ENCODE measurements at regions not wholly inside any gene's neighbourhood (a gene's known extent, or its start where the extent isn't known, plus 50 kb on each side); places are given as distances from the start of the nearest gene placed in this dataset.

DNA sequence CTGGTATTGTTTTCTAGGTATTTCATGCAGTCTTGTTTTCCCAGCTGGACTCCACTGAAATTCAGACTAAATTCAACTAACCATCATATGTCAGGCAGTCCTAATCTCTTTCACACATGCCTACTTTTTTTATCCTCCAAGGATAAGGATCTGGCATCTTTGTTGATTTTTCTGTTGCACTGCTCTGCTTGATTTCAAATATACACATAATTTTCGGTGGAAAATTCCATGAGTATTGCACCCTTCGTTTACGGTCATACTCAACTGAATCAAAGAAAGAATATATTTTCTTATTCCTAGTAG is 64.8 kb upstream of the UNC93A start:
- Histone ChIP-seq H3K9me3 (ENCODE audit: control insufficient read depth, insufficient read depth, low read depth, low read length) (no peaks in the 10 kb centered on the region), H3K27ac (ENCODE audit: extremely low read depth, low read depth, low read length) (no peak overlapping the region), H3K4me1 (ENCODE audit: control insufficient read depth, insufficient read depth, low read length) (no peaks in the 10 kb centered on the region), H3K36me3 (ENCODE audit: control insufficient read depth in 2 of 2, insufficient read depth in 1 of 2, low read length in 2 of 2) (no peaks in the 10 kb centered on the region), H3K4me3 (ENCODE audit: low read depth, low read length) (no peak overlapping the region)
- TF ChIP-seq ZNF670 (tag by site-specific recombination; IDR thresholded peaks at IDR 0.05; ENCODE audit: low read depth) (no peak), ZNF501 (tag by site-specific recombination; IDR thresholded peaks at IDR 0.05) (no peak), ZNF146 (tag by site-specific recombination; IDR thresholded peaks at IDR 0.05) (no peak), ZNF621 (tag by site-specific recombination; IDR thresholded peaks at IDR 0.05) (no peak), ZFP69B (tag by site-specific recombination; IDR thresholded peaks at IDR 0.05) (no peak), ZNF214 (tag by site-specific recombination; IDR thresholded peaks at IDR 0.05; ENCODE audit: borderline replicate concordance) (no peak), ZNF140 (tag by site-specific recombination; IDR thresholded peaks at IDR 0.05) (no peak), GLIS1 (tag by site-specific recombination; IDR thresholded peaks at IDR 0.05) (no peak), ZNF433 (tag by site-specific recombination; IDR thresholded peaks at IDR 0.05; ENCODE audit: low read depth) (no peak), GFI1B (tag by site-specific recombination; IDR thresholded peaks at IDR 0.05) (no peak), ZNF350 (tag by site-specific recombination; IDR thresholded peaks at IDR 0.05) (no peak)
- TF ChIP-seq, protein P1, sequence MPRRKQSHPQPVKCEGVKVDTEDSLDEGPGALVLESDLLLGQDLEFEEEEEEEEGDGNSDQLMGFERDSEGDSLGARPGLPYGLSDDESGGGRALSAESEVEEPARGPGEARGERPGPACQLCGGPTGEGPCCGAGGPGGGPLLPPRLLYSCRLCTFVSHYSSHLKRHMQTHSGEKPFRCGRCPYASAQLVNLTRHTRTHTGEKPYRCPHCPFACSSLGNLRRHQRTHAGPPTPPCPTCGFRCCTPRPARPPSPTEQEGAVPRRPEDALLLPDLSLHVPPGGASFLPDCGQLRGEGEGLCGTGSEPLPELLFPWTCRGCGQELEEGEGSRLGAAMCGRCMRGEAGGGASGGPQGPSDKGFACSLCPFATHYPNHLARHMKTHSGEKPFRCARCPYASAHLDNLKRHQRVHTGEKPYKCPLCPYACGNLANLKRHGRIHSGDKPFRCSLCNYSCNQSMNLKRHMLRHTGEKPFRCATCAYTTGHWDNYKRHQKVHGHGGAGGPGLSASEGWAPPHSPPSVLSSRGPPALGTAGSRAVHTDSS (tag by site-specific recombination; IDR thresholded peaks at IDR 0.05) = no peak
- TF ChIP-seq, protein P2, sequence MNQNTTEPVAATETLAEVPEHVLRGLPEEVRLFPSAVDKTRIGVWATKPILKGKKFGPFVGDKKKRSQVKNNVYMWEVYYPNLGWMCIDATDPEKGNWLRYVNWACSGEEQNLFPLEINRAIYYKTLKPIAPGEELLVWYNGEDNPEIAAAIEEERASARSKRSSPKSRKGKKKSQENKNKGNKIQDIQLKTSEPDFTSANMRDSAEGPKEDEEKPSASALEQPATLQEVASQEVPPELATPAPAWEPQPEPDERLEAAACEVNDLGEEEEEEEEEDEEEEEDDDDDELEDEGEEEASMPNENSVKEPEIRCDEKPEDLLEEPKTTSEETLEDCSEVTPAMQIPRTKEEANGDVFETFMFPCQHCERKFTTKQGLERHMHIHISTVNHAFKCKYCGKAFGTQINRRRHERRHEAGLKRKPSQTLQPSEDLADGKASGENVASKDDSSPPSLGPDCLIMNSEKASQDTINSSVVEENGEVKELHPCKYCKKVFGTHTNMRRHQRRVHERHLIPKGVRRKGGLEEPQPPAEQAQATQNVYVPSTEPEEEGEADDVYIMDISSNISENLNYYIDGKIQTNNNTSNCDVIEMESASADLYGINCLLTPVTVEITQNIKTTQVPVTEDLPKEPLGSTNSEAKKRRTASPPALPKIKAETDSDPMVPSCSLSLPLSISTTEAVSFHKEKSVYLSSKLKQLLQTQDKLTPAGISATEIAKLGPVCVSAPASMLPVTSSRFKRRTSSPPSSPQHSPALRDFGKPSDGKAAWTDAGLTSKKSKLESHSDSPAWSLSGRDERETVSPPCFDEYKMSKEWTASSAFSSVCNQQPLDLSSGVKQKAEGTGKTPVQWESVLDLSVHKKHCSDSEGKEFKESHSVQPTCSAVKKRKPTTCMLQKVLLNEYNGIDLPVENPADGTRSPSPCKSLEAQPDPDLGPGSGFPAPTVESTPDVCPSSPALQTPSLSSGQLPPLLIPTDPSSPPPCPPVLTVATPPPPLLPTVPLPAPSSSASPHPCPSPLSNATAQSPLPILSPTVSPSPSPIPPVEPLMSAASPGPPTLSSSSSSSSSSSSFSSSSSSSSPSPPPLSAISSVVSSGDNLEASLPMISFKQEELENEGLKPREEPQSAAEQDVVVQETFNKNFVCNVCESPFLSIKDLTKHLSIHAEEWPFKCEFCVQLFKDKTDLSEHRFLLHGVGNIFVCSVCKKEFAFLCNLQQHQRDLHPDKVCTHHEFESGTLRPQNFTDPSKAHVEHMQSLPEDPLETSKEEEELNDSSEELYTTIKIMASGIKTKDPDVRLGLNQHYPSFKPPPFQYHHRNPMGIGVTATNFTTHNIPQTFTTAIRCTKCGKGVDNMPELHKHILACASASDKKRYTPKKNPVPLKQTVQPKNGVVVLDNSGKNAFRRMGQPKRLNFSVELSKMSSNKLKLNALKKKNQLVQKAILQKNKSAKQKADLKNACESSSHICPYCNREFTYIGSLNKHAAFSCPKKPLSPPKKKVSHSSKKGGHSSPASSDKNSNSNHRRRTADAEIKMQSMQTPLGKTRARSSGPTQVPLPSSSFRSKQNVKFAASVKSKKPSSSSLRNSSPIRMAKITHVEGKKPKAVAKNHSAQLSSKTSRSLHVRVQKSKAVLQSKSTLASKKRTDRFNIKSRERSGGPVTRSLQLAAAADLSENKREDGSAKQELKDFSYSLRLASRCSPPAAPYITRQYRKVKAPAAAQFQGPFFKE (tag by site-specific recombination; IDR thresholded peaks at IDR 0.05; ENCODE audit: borderline replicate concordance) = no peak
- TF ChIP-seq, protein P3, sequence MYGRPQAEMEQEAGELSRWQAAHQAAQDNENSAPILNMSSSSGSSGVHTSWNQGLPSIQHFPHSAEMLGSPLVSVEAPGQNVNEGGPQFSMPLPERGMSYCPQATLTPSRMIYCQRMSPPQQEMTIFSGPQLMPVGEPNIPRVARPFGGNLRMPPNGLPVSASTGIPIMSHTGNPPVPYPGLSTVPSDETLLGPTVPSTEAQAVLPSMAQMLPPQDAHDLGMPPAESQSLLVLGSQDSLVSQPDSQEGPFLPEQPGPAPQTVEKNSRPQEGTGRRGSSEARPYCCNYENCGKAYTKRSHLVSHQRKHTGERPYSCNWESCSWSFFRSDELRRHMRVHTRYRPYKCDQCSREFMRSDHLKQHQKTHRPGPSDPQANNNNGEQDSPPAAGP (tag by site-specific recombination; IDR thresholded peaks at IDR 0.05) = no peak
- TF ChIP-seq, protein P4, sequence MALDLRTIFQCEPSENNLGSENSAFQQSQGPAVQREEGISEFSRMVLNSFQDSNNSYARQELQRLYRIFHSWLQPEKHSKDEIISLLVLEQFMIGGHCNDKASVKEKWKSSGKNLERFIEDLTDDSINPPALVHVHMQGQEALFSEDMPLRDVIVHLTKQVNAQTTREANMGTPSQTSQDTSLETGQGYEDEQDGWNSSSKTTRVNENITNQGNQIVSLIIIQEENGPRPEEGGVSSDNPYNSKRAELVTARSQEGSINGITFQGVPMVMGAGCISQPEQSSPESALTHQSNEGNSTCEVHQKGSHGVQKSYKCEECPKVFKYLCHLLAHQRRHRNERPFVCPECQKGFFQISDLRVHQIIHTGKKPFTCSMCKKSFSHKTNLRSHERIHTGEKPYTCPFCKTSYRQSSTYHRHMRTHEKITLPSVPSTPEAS (tag by site-specific recombination; IDR thresholded peaks at IDR 0.05) = no peak
- TF ChIP-seq, protein P5, sequence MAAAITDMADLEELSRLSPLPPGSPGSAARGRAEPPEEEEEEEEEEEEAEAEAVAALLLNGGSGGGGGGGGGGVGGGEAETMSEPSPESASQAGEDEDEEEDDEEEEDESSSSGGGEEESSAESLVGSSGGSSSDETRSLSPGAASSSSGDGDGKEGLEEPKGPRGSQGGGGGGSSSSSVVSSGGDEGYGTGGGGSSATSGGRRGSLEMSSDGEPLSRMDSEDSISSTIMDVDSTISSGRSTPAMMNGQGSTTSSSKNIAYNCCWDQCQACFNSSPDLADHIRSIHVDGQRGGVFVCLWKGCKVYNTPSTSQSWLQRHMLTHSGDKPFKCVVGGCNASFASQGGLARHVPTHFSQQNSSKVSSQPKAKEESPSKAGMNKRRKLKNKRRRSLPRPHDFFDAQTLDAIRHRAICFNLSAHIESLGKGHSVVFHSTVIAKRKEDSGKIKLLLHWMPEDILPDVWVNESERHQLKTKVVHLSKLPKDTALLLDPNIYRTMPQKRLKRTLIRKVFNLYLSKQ (tag by site-specific recombination; IDR thresholded peaks at IDR 0.05; ENCODE audit: borderline replicate concordance) = no peak
- TF ChIP-seq, protein P6, sequence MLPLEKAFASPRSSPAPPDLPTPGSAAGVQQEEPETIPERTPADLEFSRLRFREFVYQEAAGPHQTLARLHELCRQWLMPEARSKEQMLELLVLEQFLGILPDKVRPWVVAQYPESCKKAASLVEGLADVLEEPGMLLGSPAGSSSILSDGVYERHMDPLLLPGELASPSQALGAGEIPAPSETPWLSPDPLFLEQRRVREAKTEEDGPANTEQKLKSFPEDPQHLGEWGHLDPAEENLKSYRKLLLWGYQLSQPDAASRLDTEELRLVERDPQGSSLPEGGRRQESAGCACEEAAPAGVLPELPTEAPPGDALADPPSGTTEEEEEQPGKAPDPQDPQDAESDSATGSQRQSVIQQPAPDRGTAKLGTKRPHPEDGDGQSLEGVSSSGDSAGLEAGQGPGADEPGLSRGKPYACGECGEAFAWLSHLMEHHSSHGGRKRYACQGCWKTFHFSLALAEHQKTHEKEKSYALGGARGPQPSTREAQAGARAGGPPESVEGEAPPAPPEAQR (tag by site-specific recombination; IDR thresholded peaks at IDR 0.05) = no peak
- TF ChIP-seq, protein P7, sequence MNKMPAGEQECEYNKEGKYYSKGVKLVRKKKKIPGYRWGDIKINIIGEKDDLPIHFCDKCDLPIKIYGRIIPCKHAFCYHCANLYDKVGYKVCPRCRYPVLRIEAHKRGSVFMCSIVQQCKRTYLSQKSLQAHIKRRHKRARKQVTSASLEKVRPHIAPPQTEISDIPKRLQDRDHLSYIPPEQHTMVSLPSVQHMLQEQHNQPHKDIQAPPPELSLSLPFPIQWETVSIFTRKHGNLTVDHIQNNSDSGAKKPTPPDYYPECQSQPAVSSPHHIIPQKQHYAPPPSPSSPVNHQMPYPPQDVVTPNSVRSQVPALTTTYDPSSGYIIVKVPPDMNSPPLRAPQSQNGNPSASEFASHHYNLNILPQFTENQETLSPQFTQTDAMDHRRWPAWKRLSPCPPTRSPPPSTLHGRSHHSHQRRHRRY (tag by site-specific recombination; IDR thresholded peaks at IDR 0.05) = no peak
- TF ChIP-seq, protein P8, sequence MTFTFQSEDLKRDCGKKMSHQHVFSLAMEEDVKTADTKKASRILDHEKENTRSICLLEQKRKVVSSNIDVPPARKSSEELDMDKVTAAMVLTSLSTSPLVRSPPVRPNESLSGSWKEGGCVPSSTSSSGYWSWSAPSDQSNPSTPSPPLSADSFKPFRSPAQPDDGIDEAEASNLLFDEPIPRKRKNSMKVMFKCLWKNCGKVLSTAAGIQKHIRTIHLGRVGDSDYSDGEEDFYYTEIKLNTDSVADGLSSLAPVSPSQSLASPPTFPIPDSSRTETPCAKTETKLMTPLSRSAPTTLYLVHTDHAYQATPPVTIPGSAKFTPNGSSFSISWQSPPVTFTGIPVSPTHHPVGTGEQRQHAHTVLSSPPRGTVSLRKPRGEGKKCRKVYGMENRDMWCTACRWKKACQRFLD (tag by site-specific recombination; IDR thresholded peaks at IDR 0.05) = no peak
- POLR2A ChIA-PET = no interaction called here
- CTCF ChIA-PET = no interaction called here
